Hepatocyte (in vitro differentiated cells): ENCODE measurements at regions not wholly inside any gene's neighbourhood (a gene's known extent, or its start where the extent isn't known, plus 50 kb on each side); places are given as distances from the start of the nearest gene placed in this dataset.

ENCODE experiments used
- DNase-seq: peaks from one replicate; pipeline ENCODE4 v3.0.0-alpha.2; 2016; ENCODE audit warnings: low spot score
- H2AFZ ChIP-seq: fragments of 200-600 bp; sonication (generic); 2 replicates; pipeline ENCODE4 v1.6.0; 2016; ENCODE audit warnings: antibody characterized with exemption, mild to moderate bottlenecking
- H3K27ac ChIP-seq: fragments of 200-600 bp; sonication (generic); 2 replicates; pipeline ENCODE4 v1.5.1; 2016; ENCODE audit warnings: mild to moderate bottlenecking
- H3K27me3 ChIP-seq: fragments of 200-600 bp; sonication (generic); 2 replicates; pipeline ENCODE4 v1.6.1; 2016
- H3K36me3 ChIP-seq: fragments of 200-600 bp; sonication (generic); replicated peaks from 2 replicates; pipeline ENCODE4 v1.5.1; 2016; ENCODE audit warnings: low read depth; ENCODE audit not compliant: insufficient read depth
- H3K4me1 ChIP-seq: fragments of 200-600 bp; sonication (generic); 2 replicates; pipeline ENCODE4 v1.5.1; 2016; ENCODE audit warnings: mild to moderate bottlenecking, moderate library complexity; ENCODE audit not compliant: insufficient read depth
- H3K4me2 ChIP-seq: fragments of 200-600 bp; sonication (generic); 2 replicates; pipeline ENCODE4 v1.6.0; 2016
- H3K4me3 ChIP-seq: fragments of 200-600 bp; sonication (generic); 2 replicates; pipeline ENCODE4 v1.5.1; 2016; ENCODE audit warnings: mild to moderate bottlenecking
- H3K79me2 ChIP-seq: fragments of 200-600 bp; sonication (generic); 2 replicates; pipeline ENCODE4 v1.6.0; 2017; ENCODE audit warnings: mild to moderate bottlenecking
- H3K9me2 ChIP-seq: fragments of 200-600 bp; sonication (generic); replicated peaks from 2 replicates; pipeline ENCODE4 v1.6.0; 2017; ENCODE audit warnings: mild to moderate bottlenecking; ENCODE audit not compliant: insufficient read depth
- H3K9me3 ChIP-seq: fragments of 200-600 bp; sonication (generic); 2 replicates; pipeline ENCODE4 v1.5.1; 2016; ENCODE audit warnings: low read depth, mild to moderate bottlenecking
- H4K20me1 ChIP-seq: fragments of 200-600 bp; sonication (generic); 2 replicates; pipeline ENCODE4 v1.6.0; 2016; ENCODE audit warnings: mild to moderate bottlenecking; ENCODE audit not compliant: insufficient read depth, poor library complexity, severe bottlenecking
- CTCF ChIP-seq: fragments of 200-600 bp; sonication (generic); IDR thresholded peaks from 2 replicates; pipeline ENCODE4 v1.5.1; 2016; ENCODE audit warnings: antibody characterized with exemption, mild to moderate bottlenecking; ENCODE audit not compliant: poor library complexity
- EZH2 ChIP-seq: fragments of 200-600 bp; sonication (generic); IDR thresholded peaks from 2 replicates; pipeline ENCODE4 v1.6.1; 2016; ENCODE audit warnings: antibody characterized with exemption, mild to moderate bottlenecking, borderline replicate concordance
- EZH2phosphoT487 ChIP-seq: fragments of 200-600 bp; sonication (generic); IDR thresholded peaks from one replicate; pipeline ENCODE4 v1.6.1; 2018; ENCODE audit warnings: antibody characterized with exemption, mild to moderate bottlenecking, low read depth, moderate library complexity; ENCODE audit not compliant: unreplicated experiment, severe bottlenecking
- WGBS: methylation state at CpG from one replicate; pipeline ENCODE4 v1.1.6; 2016; ENCODE audit warnings: low lambda C conversion rate; ENCODE audit errors: missing lambda C conversion rate; 5-methylcytosine and 5-hydroxymethylcytosine counted together

DNA sequence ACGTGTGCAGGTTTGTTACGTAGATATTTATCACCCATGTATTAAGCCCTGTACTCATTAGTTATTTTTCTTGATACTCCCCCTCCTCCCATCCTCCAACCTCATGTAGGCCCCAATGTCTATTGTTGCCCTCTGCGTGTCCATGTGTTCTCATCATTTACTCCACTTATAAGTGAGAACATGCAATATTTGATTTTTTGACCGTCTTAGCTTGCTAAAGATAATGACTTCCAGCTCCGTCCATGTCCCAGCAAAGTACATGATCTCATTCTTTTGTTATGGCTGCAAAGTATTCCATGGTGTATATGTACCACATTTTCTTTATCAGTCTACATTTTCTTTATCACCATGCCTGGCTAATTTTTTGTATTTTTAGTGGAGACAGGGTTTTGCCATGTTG lies 623.2 kb downstream of the SQOR start:
- WGBS, result 86% methylated on average over 5 of the region's 5 CpGs
- Histone ChIP-seq H3K36me3 (no peaks in the 10 kb centered on the region), H3K9me3 (no peaks in the 10 kb centered on the region), H4K20me1 (no peaks in the 10 kb centered on the region), H3K79me2 (no peaks in the 10 kb centered on the region), H3K4me3 (no peak overlapping the region), H3K9me2 (no peaks in the 10 kb centered on the region), H3K27me3 (no peaks in the 10 kb centered on the region), H3K4me1 (no peaks in the 10 kb centered on the region), H3K4me2 (no peak overlapping the region), H3K27ac (no peak overlapping the region), H2AFZ (no peak overlapping the region)
- TF ChIP-seq CTCF (no peak), EZH2phosphoT487 (no peak), EZH2 (no peak)
- no peak for DNase-seq

DNA sequence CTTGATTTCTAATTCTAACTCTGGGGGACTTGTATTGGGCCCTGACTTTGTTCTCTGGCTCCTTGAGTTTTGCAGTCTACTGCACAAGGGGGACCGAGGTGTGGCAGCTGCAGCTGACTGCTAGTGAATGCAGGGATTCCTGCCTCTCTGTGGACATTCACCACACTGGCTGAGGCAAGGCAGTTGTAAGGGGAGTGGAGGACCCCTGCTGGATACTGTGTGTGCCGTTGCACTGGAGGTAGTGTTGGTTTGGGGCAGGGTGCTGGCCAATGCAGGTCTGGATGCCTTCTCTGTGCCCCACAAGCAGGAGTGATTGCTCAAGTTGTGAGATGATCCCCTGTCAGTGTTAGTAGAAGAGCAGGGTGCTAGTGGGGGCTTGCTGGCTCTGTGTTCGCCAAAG lies 626.1 kb downstream of the SQOR start:
- DNase-seq, result no peak
- 78% methylated on average over 3 of the region's 3 CpGs for WGBS
- no peaks in the 10 kb centered on the region for H3K4me1 ChIP-seq

DNA sequence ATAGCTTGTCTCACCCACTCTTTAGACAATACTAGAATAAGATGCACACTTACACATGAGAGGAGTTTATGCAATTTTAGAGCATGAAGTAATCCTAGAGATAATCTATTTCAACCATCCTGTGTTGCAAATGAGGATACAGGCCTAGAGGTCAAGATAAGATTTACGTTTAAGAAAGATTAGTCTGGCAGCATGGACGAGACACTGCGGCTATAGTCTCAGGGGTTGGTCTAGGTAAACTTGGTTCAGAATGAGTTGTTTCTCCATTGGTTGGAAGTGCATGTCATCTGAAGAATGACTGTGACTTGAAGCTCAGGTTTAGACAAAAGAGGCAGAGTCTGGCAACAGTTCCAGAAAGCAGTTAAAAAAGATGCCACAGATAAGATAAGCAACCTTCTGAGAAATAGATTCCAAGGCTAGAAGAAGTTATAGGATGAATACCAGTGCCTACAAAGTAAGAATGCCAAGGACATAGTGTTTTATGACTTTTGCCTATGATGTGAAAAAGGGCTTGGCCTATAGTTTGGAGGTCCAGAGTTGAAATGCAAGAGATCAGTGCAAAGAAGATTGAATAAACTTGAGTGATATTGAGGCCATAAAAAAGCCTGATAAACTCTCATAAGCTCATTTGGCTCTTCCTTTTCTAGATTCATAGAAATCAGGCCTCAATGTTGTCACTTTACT lies 631.0 kb downstream of the SQOR start:
- peak overlapping the region; percentile 44 for H3K27ac ChIP-seq
- H3K79me2 ChIP-seq, result no peaks in the 10 kb centered on the region
- no peak overlapping the region for H2AFZ ChIP-seq
- WGBS, result 15% methylated on average over 3 of the region's 3 CpGs
- TF ChIP-seq CTCF (no peak), EZH2 (no peak), EZH2phosphoT487 (no peak)
- H4K20me1 ChIP-seq, result no peaks in the 10 kb centered on the region
- H3K9me3 ChIP-seq, result no peaks in the 10 kb centered on the region
- peak; percentile 35 for DNase-seq
- no peaks in the 10 kb centered on the region for H3K36me3 ChIP-seq
- H3K4me1 ChIP-seq, result no peaks in the 10 kb centered on the region
- no peak overlapping the region for H3K4me2 ChIP-seq
- H3K9me2 ChIP-seq, result no peaks in the 10 kb centered on the region
- H3K4me3 ChIP-seq, result no peak overlapping the region
- no peaks in the 10 kb centered on the region for H3K27me3 ChIP-seq

More for the DNA sequence above, 626.1 kb downstream of the SQOR start:
- no peaks in the 10 kb centered on the region for H3K9me3 ChIP-seq
- H3K27me3 ChIP-seq, result no peaks in the 10 kb centered on the region
- H3K4me3 ChIP-seq, result no peak overlapping the region
- no peak for TF ChIP-seq CTCF
- TF ChIP-seq EZH2, result no peak
- TF ChIP-seq EZH2phosphoT487, result no peak
- H3K9me2 ChIP-seq, result no peaks in the 10 kb centered on the region
- no peaks in the 10 kb centered on the region for H3K36me3 ChIP-seq
- no peaks in the 10 kb centered on the region for H3K79me2 ChIP-seq
- H3K4me2 ChIP-seq, result no peak overlapping the region
- H3K27ac ChIP-seq, result no peak overlapping the region
- no peaks in the 10 kb centered on the region for H4K20me1 ChIP-seq
- H2AFZ ChIP-seq, result no peak overlapping the region
